HEK293 (cell line): ENCODE measurements at regions not wholly inside any gene's neighbourhood (a gene's known extent, or its start where the extent isn't known, plus 50 kb on each side); places are given as distances from the start of the nearest gene placed in this dataset.

ENCODE experiments used
- CTCF ChIA-PET: fragments of 350-600 bp; formaldehyde crosslinking; extraction: SDS; loops from one replicate; lab custom pipeline; 2021; ENCODE audit warnings: antibody characterized with exemption; lab: Yijun Ruan, JAX
- POLR2A ChIA-PET: fragments of 300-600 bp; formaldehyde crosslinking; extraction: SDS; loops from one replicate; lab custom pipeline; 2020; ENCODE audit warnings: antibody characterized with exemption, inconsistent platforms; lab: Yijun Ruan, JAX
- H3K27ac ChIP-seq: fragments of 200-500 bp; sonication (Bioruptor generic); 2 replicates; pipeline ENCODE4 v1.5.1; 2014; ENCODE audit warnings: low read depth, low read length, control low read depth, inconsistent platforms; ENCODE audit errors: extremely low read depth
- H3K36me3 ChIP-seq, 2 experiments: fragments of 200-500 bp in 1 of 2; sonication (Bioruptor generic) in 1 of 2; 1 replicate in 1 of 2; 2 replicates in 1 of 2; pipeline ENCODE4 v1.5.1; 2014 to 2017; ENCODE audit warnings: inconsistent platforms in 2 of 2, low read length in 2 of 2; ENCODE audit not compliant: control insufficient read depth in 2 of 2, insufficient read depth in 1 of 2
- H3K4me1 ChIP-seq: fragments of 200-500 bp; sonication (Bioruptor generic); 2 replicates; pipeline ENCODE4 v1.5.1; 2014; ENCODE audit warnings: mild to moderate bottlenecking, low read length, inconsistent platforms; ENCODE audit not compliant: control insufficient read depth, insufficient read depth
- H3K4me3 ChIP-seq: 2 replicates; pipeline ENCODE4 v1.5.1; 2011; ENCODE audit warnings: low read depth, mild to moderate bottlenecking, control low read depth, low read length, moderate library complexity
- H3K9me3 ChIP-seq: fragments of 200-500 bp; sonication (Bioruptor generic); 2 replicates; pipeline ENCODE4 v1.5.1; 2014; ENCODE audit warnings: low read depth, low read length, inconsistent platforms; ENCODE audit not compliant: control insufficient read depth, insufficient read depth
- GLIS1 ChIP-seq: fragments of 450-650 bp; formaldehyde crosslinking; IDR thresholded peaks from 2 replicates; pipeline ENCODE4 v1.5.1; 2016; ENCODE audit warnings: missing biosample characterization, missing genetic modification characterization
- OSR2 ChIP-seq: fragments of 450-650 bp; formaldehyde crosslinking; IDR thresholded peaks from 2 replicates; pipeline ENCODE4 v1.5.1; 2016; ENCODE audit warnings: missing biosample characterization, missing genetic modification characterization
- SALL2 ChIP-seq: fragments of 450-650 bp; formaldehyde crosslinking; IDR thresholded peaks from 2 replicates; pipeline ENCODE4 v1.5.0; 2017; ENCODE audit warnings: missing biosample characterization, mild to moderate bottlenecking, missing genetic modification characterization, borderline replicate concordance
- TCF7L2 ChIP-seq: IDR thresholded peaks from 2 replicates; pipeline ENCODE4 v1.6.1; 2011; ENCODE audit warnings: low read depth, mild to moderate bottlenecking, inconsistent platforms, low read length, moderate library complexity, borderline replicate concordance
- WT1 ChIP-seq: fragments of 450-650 bp; formaldehyde crosslinking; IDR thresholded peaks from 2 replicates; pipeline ENCODE4 v1.5.1; 2016; ENCODE audit warnings: missing biosample characterization, missing genetic modification characterization
- YY2 ChIP-seq: fragments of 450-650 bp; formaldehyde crosslinking; IDR thresholded peaks from 2 replicates; pipeline ENCODE4 v1.5.1; 2016; ENCODE audit warnings: missing biosample characterization, missing genetic modification characterization
- ZBTB48 ChIP-seq: fragments of 450-650 bp; formaldehyde crosslinking; IDR thresholded peaks from 2 replicates; pipeline ENCODE4 v1.5.1; 2016; ENCODE audit warnings: missing biosample characterization, missing genetic modification characterization
- ZBTB7A ChIP-seq: fragments of 450-650 bp; formaldehyde crosslinking; IDR thresholded peaks from 2 replicates; pipeline ENCODE4 v1.5.1; 2016; ENCODE audit warnings: low read depth, missing biosample characterization, missing genetic modification characterization
- ZEB2 ChIP-seq: fragments of 450-650 bp; formaldehyde crosslinking; IDR thresholded peaks from 2 replicates; pipeline ENCODE4 v1.5.1; 2016; ENCODE audit warnings: missing biosample characterization, missing genetic modification characterization
- ZFP37 ChIP-seq: fragments of 450-650 bp; formaldehyde crosslinking; IDR thresholded peaks from 2 replicates; pipeline ENCODE4 v1.5.1; 2016; ENCODE audit warnings: missing biosample characterization, missing genetic modification characterization
- ZNF114 ChIP-seq: fragments of 450-650 bp; formaldehyde crosslinking; IDR thresholded peaks from 2 replicates; pipeline ENCODE4 v1.5.0; 2017; ENCODE audit warnings: missing biosample characterization, missing genetic modification characterization
- ZNF138 ChIP-seq: fragments of 450-650 bp; formaldehyde crosslinking; IDR thresholded peaks from 2 replicates; pipeline ENCODE4 v1.5.1; 2016; ENCODE audit warnings: missing biosample characterization, missing genetic modification characterization, borderline replicate concordance
- ZNF155 ChIP-seq: fragments of 450-650 bp; formaldehyde crosslinking; IDR thresholded peaks from 2 replicates; pipeline ENCODE4 v1.5.1; 2016; ENCODE audit warnings: missing biosample characterization, missing genetic modification characterization
- ZNF16 ChIP-seq: fragments of 450-650 bp; formaldehyde crosslinking; IDR thresholded peaks from 2 replicates; pipeline ENCODE4 v1.5.1; 2016; ENCODE audit warnings: low read depth, missing biosample characterization, missing genetic modification characterization
- ZNF169 ChIP-seq: fragments of 450-650 bp; formaldehyde crosslinking; IDR thresholded peaks from 2 replicates; pipeline ENCODE4 v1.5.1; 2016; ENCODE audit warnings: missing biosample characterization, missing genetic modification characterization
- ZNF202 ChIP-seq: fragments of 450-650 bp; formaldehyde crosslinking; IDR thresholded peaks from 2 replicates; pipeline ENCODE4 v1.5.1; 2016; ENCODE audit warnings: missing biosample characterization, missing genetic modification characterization, borderline replicate concordance
- ZNF24 ChIP-seq: fragments of 450-650 bp; formaldehyde crosslinking; IDR thresholded peaks from 2 replicates; pipeline ENCODE4 v1.5.1; 2016; ENCODE audit warnings: missing biosample characterization, missing genetic modification characterization
- ZNF354C ChIP-seq: fragments of 450-650 bp; formaldehyde crosslinking; IDR thresholded peaks from 2 replicates; pipeline ENCODE4 v1.5.1; 2016; ENCODE audit warnings: missing biosample characterization, missing genetic modification characterization, low read depth, borderline replicate concordance
- ZNF391 ChIP-seq: fragments of 450-650 bp; formaldehyde crosslinking; IDR thresholded peaks from 2 replicates; pipeline ENCODE4 v1.5.1; 2016; ENCODE audit warnings: low read depth, missing biosample characterization, missing genetic modification characterization, borderline replicate concordance
- ZNF416 ChIP-seq: fragments of 450-650 bp; formaldehyde crosslinking; IDR thresholded peaks from 2 replicates; pipeline ENCODE4 v1.5.1; 2016; ENCODE audit warnings: missing biosample characterization, missing genetic modification characterization
- ZNF544 ChIP-seq: fragments of 450-650 bp; formaldehyde crosslinking; IDR thresholded peaks from 2 replicates; pipeline ENCODE4 v1.5.0; 2017; ENCODE audit warnings: missing biosample characterization, missing genetic modification characterization
- ZNF560 ChIP-seq: fragments of 450-650 bp; formaldehyde crosslinking; IDR thresholded peaks from 2 replicates; pipeline ENCODE4 v1.5.1; 2017; ENCODE audit warnings: missing biosample characterization, missing genetic modification characterization, borderline replicate concordance
- ZNF639 ChIP-seq: fragments of 450-650 bp; formaldehyde crosslinking; IDR thresholded peaks from 2 replicates; pipeline ENCODE4 v1.5.1; 2016; ENCODE audit warnings: missing biosample characterization, missing genetic modification characterization
- ZNF677 ChIP-seq: fragments of 450-650 bp; IDR thresholded peaks from 2 replicates; pipeline ENCODE4 v1.5.0; 2018; ENCODE audit warnings: missing biosample characterization, mild to moderate bottlenecking, missing genetic modification characterization, moderate library complexity
- ZNF76 ChIP-seq: fragments of 450-650 bp; formaldehyde crosslinking; IDR thresholded peaks from 2 replicates; pipeline ENCODE4; 2016; ENCODE audit warnings: low read depth, missing biosample characterization, missing genetic modification characterization, borderline replicate concordance
- ZNF830 ChIP-seq: fragments of 450-650 bp; IDR thresholded peaks from 2 replicates; pipeline ENCODE4 v1.5.0; 2018; ENCODE audit warnings: missing biosample characterization, missing genetic modification characterization, low read depth, mild to moderate bottlenecking, moderate library complexity
- ZNF843 ChIP-seq: fragments of 450-650 bp; formaldehyde crosslinking; IDR thresholded peaks from 2 replicates; pipeline ENCODE4 v1.5.1; 2016; ENCODE audit warnings: missing biosample characterization, missing genetic modification characterization
- ZSCAN23 ChIP-seq: fragments of 450-650 bp; formaldehyde crosslinking; IDR thresholded peaks from 2 replicates; pipeline ENCODE4 v1.5.1; 2016; ENCODE audit warnings: missing biosample characterization, missing genetic modification characterization
- TF ChIP-seq, protein P1 (sequence below): fragments of 450-650 bp; formaldehyde crosslinking; IDR thresholded peaks from 2 replicates; pipeline ENCODE4 v1.5.1; 2016; ENCODE audit warnings: missing biosample characterization, missing genetic modification characterization
- TF ChIP-seq, protein P2 (sequence below): fragments of 450-650 bp; formaldehyde crosslinking; optimal IDR thresholded peaks from 2 replicates; pipeline ENCODE3; 2016; ENCODE audit warnings: missing biosample characterization, mild to moderate bottlenecking, missing genetic modification characterization

- H3K27ac ChIP-seq = no peak overlapping the region
- H3K4me3 ChIP-seq = no peak overlapping the region
- ChIA-PET POLR2A (no interaction called here), CTCF (no interaction called here)
- H3K4me1 ChIP-seq = no peaks in the 10 kb centered on the region
- no peaks in the 10 kb centered on the region for H3K36me3 ChIP-seq
- no peak for TF ChIP-seq ZEB2 (tag by site-specific recombination)
- TF ChIP-seq ZNF155 (tag by site-specific recombination) = no peak
- no peak for TF ChIP-seq ZNF354C (tag by site-specific recombination)
- TF ChIP-seq ZNF76 (tag by site-specific recombination) = no peak
- TF ChIP-seq ZNF677 (tag by site-specific recombination) = no peak
- TF ChIP-seq ZNF830 (tag by site-specific recombination) = no peak
- no peak for TF ChIP-seq ZSCAN23 (tag by site-specific recombination)
- TF ChIP-seq ZNF843 (tag by site-specific recombination) = no peak
- no peaks in the 10 kb centered on the region for H3K9me3 ChIP-seq
Observed at GRCh38 chr7:70926666-70927065, 205.3 kb upstream of the GALNT17 start.

DNA sequence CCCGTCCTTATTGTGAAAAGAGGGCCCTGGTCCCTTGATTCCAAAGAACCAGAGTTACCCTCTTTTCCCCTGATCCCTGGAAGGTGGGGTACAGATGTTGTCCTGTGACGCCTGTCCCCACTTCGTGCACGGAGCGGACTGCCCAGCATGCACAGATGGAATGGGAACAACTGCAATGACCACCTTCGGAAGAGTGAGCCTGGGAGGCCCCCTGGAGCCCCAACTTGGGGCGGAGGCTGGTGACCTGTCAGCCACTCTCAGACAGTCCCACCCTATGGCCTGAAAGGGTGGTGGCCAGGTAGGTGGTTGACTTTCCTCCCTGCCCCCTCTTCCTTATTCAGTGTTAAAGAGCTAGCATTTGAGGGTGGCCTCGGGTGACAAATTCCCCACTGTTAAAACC, 196.6 kb upstream of the GALNT17 start:
- TF ChIP-seq ZBTB7A (tag by site-specific recombination) (no peak), ZNF16 (no peak), OSR2 (tag by site-specific recombination) (no peak), TCF7L2 (no peak), WT1 (tag by site-specific recombination) (no peak), ZNF24 (tag by site-specific recombination) (no peak), GLIS1 (no peak)
- TF ChIP-seq, protein P1, sequence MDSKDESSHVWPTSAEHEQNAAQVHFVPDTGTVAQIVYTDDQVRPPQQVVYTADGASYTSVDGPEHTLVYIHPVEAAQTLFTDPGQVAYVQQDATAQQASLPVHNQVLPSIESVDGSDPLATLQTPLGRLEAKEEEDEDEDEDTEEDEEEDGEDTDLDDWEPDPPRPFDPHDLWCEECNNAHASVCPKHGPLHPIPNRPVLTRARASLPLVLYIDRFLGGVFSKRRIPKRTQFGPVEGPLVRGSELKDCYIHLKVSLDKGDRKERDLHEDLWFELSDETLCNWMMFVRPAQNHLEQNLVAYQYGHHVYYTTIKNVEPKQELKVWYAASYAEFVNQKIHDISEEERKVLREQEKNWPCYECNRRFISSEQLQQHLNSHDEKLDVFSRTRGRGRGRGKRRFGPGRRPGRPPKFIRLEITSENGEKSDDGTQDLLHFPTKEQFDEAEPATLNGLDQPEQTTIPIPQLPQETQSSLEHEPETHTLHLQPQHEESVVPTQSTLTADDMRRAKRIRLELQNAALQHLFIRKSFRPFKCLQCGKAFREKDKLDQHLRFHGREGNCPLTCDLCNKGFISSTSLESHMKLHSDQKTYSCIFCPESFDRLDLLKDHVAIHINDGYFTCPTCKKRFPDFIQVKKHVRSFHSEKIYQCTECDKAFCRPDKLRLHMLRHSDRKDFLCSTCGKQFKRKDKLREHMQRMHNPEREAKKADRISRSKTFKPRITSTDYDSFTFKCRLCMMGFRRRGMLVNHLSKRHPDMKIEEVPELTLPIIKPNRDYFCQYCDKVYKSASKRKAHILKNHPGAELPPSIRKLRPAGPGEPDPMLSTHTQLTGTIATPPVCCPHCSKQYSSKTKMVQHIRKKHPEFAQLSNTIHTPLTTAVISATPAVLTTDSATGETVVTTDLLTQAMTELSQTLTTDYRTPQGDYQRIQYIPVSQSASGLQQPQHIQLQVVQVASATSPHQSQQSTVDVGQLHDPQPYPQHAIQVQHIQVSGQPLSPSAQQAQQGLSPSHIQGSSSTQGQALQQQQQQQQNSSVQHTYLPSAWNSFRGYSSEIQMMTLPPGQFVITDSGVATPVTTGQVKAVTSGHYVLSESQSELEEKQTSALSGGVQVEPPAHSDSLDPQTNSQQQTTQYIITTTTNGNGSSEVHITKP (tag by site-specific recombination) = no peak
- ChIA-PET POLR2A (no interaction called here), CTCF (no interaction called here)
- Histone ChIP-seq H3K4me1 (no peaks in the 10 kb centered on the region), H3K4me3 (no peak overlapping the region), H3K27ac (no peak overlapping the region), H3K9me3 (no peaks in the 10 kb centered on the region), H3K36me3 (no peaks in the 10 kb centered on the region)

GRCh38 chr7:70935854-70936253, 196.1 kb upstream of the GALNT17 start:
- H3K27ac ChIP-seq = no peak overlapping the region
- no peaks in the 10 kb centered on the region for H3K9me3 ChIP-seq
- H3K4me3 ChIP-seq = no peak overlapping the region
- no peaks in the 10 kb centered on the region for H3K36me3 ChIP-seq
- CTCF ChIA-PET = no interaction called here
- POLR2A ChIA-PET = no interaction called here
- H3K4me1 ChIP-seq = no peaks in the 10 kb centered on the region
- TF ChIP-seq ZNF391 (tag by site-specific recombination) (no peak), ZNF138 (tag by site-specific recombination) (no peak), ZNF639 (tag by site-specific recombination) (no peak), ZNF114 (no peak), ZNF169 (tag by site-specific recombination) (no peak), ZNF202 (tag by site-specific recombination) (no peak), ZFP37 (tag by site-specific recombination) (no peak), ZNF560 (tag by site-specific recombination) (no peak), ZNF416 (no peak), ZNF544 (tag by site-specific recombination) (no peak), YY2 (tag by site-specific recombination) (no peak), ZBTB48 (tag by site-specific recombination) (no peak), SALL2 (no peak)
- TF ChIP-seq, protein P2, sequence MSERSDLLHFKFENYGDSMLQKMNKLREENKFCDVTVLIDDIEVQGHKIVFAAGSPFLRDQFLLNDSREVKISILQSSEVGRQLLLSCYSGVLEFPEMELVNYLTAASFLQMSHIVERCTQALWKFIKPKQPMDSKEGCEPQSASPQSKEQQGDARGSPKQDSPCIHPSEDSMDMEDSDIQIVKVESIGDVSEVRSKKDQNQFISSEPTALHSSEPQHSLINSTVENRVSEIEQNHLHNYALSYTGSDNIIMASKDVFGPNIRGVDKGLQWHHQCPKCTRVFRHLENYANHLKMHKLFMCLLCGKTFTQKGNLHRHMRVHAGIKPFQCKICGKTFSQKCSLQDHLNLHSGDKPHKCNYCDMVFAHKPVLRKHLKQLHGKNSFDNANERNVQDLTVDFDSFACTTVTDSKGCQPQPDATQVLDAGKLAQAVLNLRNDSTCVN = no peak
